Endothelial cell of umbilical vein (primary cell): ENCODE measurements at regions not wholly inside any gene's neighbourhood (a gene's known extent, or its start where the extent isn't known, plus 50 kb on each side); places are given as distances from the start of the nearest gene placed in this dataset.

Experiments
- BruUV-seq: library from RNA; stranded (reverse); fragments of 400-500 nt; replicated peaks from 2 replicates; lab custom pipeline; 2021; lab: Mats Ljungman, UMichigan
- CTCF ChIA-PET: fragments of 300-600, 350-600 bp; sonication (Branson Sonifier 250); formaldehyde crosslinking; loops from one replicate; lab custom pipeline; 2021; ENCODE audit warnings: antibody characterized with exemption, inconsistent platforms; lab: Charles Lee
- POLR2A ChIA-PET: fragments of 300-600, 350-600 bp; sonication (Branson Sonifier 250); formaldehyde crosslinking; loops from one replicate; lab custom pipeline; 2021; ENCODE audit warnings: antibody characterized with exemption, inconsistent platforms; lab: Charles Lee
- DNase-seq: peaks from one replicate; pipeline ENCODE4 v3.0.0-alpha.2; 2011; ENCODE audit warnings: low read depth, low spot score
- FAIRE-seq: peaks from 2 replicates; lab custom pipeline; 2011; peaks lifted over from hg19 to GRCh38; lab: Jason Lieb, UNC
- H2AFZ ChIP-seq: 2 replicates; pipeline ENCODE4 v1.6.0; 2012; ENCODE audit warnings: low read depth, low read length, control low read depth, inconsistent platforms
- H3K27ac ChIP-seq: 2 replicates; pipeline ENCODE4 v1.5.1; 2011; ENCODE audit warnings: low read depth, mild to moderate bottlenecking, control low read depth, low read length, moderate library complexity; ENCODE audit not compliant: insufficient read depth
- H3K27me3 ChIP-seq, 2 experiments: 2 replicates each; pipeline versions ENCODE4 v1.6.0 to v1.6.1; 2011; ENCODE audit warnings: low read length in 2 of 2, mixed read lengths in 1 of 2; ENCODE audit not compliant: control insufficient read depth in 2 of 2, insufficient read depth in 2 of 2
- H3K36me3 ChIP-seq, 2 experiments: 2 replicates in 1 of 2; 3 replicates in 1 of 2; pipeline ENCODE4 v1.5.1; 2011; ENCODE audit warnings: low read length in 2 of 2, mild to moderate bottlenecking in 1 of 2, moderate library complexity in 1 of 2; ENCODE audit not compliant: control insufficient read depth in 2 of 2, insufficient read depth in 2 of 2; ENCODE audit errors: extremely low read depth in 1 of 2
- H3K4me1 ChIP-seq: 3 replicates; pipeline ENCODE4 v1.5.1; 2011; ENCODE audit warnings: mild to moderate bottlenecking, low read length; ENCODE audit not compliant: control insufficient read depth, insufficient read depth; ENCODE audit errors: extremely low read depth
- H3K4me2 ChIP-seq: 2 replicates; pipeline ENCODE4 v1.6.1; 2011; ENCODE audit warnings: low read length, control low read depth, mixed read lengths; ENCODE audit not compliant: insufficient read depth
- H3K4me3 ChIP-seq, 3 experiments: fragments of 200-600 bp in 1 of 3; sonication (generic), shearing (Covaris generic) in 1 of 3; replicated peaks in 1 of 3; 2 replicates each; pipeline ENCODE4 v1.5.1; 2011 to 2016; ENCODE audit warnings: control low read depth in 3 of 3, low read length in 3 of 3, mild to moderate bottlenecking in 2 of 3, inconsistent platforms in 1 of 3, low read depth in 1 of 3, moderate library complexity in 1 of 3; ENCODE audit not compliant: insufficient read depth in 1 of 3
- H3K79me2 ChIP-seq: 2 replicates; pipeline ENCODE4 v1.6.0; 2012; ENCODE audit warnings: low read length, inconsistent platforms; ENCODE audit not compliant: control insufficient read depth, insufficient read depth
- H3K9ac ChIP-seq: replicated peaks from 2 replicates; pipeline ENCODE3; 2011; ENCODE audit warnings: low read length, control low read depth; ENCODE audit not compliant: insufficient read depth; ENCODE audit errors: extremely low read depth
- H3K9me1 ChIP-seq: replicated peaks from 3 replicates; pipeline ENCODE4 v1.6.0; 2011; ENCODE audit warnings: mild to moderate bottlenecking, low read length; ENCODE audit not compliant: control insufficient read depth, insufficient read depth; ENCODE audit errors: extremely low read depth
- H3K9me3 ChIP-seq: replicated peaks from 2 replicates; pipeline ENCODE4 v1.5.1; 2012; ENCODE audit warnings: low read length, inconsistent platforms; ENCODE audit not compliant: control insufficient read depth, insufficient read depth
- H4K20me1 ChIP-seq: replicated peaks from 2 replicates; pipeline ENCODE3; 2011; ENCODE audit warnings: mild to moderate bottlenecking, low read length; ENCODE audit not compliant: control insufficient read depth, insufficient read depth; ENCODE audit errors: extremely low read depth
- EZH2 ChIP-seq: IDR thresholded peaks from 2 replicates; pipeline ENCODE4 v1.6.1; 2012; ENCODE audit warnings: borderline replicate concordance, low read depth, mild to moderate bottlenecking, moderate library complexity, low read length, inconsistent platforms; ENCODE audit not compliant: severe bottlenecking
- FOS ChIP-seq: IDR thresholded peaks from 2 replicates; pipeline ENCODE4 v1.6.1; 2011; ENCODE audit warnings: mild to moderate bottlenecking, low read length, moderate library complexity, borderline replicate concordance; ENCODE audit not compliant: insufficient read depth
- GATA2 ChIP-seq: IDR thresholded peaks from 2 replicates; pipeline ENCODE4 v1.7.0; 2011; ENCODE audit warnings: low read depth, mild to moderate bottlenecking, moderate library complexity, mixed read lengths, low read length; ENCODE audit not compliant: insufficient read length, insufficient read depth
- JUN ChIP-seq: IDR thresholded peaks from 2 replicates; pipeline ENCODE4 v1.6.1; 2011; ENCODE audit warnings: borderline replicate concordance, low read depth; ENCODE audit not compliant: insufficient read length, insufficient read depth
- MYC ChIP-seq: IDR thresholded peaks from one replicate; pipeline ENCODE4 v1.6.1; 2011; ENCODE audit warnings: mild to moderate bottlenecking, low read depth, low read length
- POLR2A ChIP-seq: IDR thresholded peaks from 2 replicates; pipeline ENCODE4 v1.6.1; 2012; ENCODE audit warnings: low read depth, mild to moderate bottlenecking, control low read depth, low read length
- POLR2AphosphoS5 ChIP-seq: IDR thresholded peaks from 2 replicates; pipeline ENCODE4 v1.6.1; 2012; ENCODE audit warnings: low read depth, mild to moderate bottlenecking, control low read depth, low read length, moderate library complexity; ENCODE audit not compliant: insufficient read depth
- dilution Hi-C: fragments of 300-500 bp; cut with MboI; formaldehyde crosslinking; loops from one replicate; pipeline ENCODE4 v1.15.0; 2019; ENCODE audit warnings: low sequenced_read_pairs; ENCODE audit not compliant: extremely low pct_ligation_motif_present
- intact Hi-C: fragments of 100-400 bp; cut with micrococcal nuclease; formaldehyde crosslinking; loops from one replicate; pipeline ENCODE4 v1.10.0; 2022
- TF ChIP-seq, protein P1 (sequence below), 2 donors: IDR thresholded peaks; 1 replicate in 1 of 2; 2 replicates in 1 of 2; pipeline ENCODE4 v1.5.1; 2011; ENCODE audit warnings: low read length in 2 of 2, mild to moderate bottlenecking in 2 of 2, moderate library complexity in 2 of 2, control low read depth in 1 of 2, inconsistent platforms in 1 of 2, low read depth in 1 of 2; ENCODE audit not compliant: insufficient read depth in 1 of 2; ENCODE audit errors: extremely low read depth in 1 of 2
- TF ChIP-seq, protein P2 (sequence below): IDR thresholded peaks from 2 replicates; pipeline ENCODE4 v1.6.1; 2011; ENCODE audit not compliant: insufficient read depth, insufficient read length

DNA sequence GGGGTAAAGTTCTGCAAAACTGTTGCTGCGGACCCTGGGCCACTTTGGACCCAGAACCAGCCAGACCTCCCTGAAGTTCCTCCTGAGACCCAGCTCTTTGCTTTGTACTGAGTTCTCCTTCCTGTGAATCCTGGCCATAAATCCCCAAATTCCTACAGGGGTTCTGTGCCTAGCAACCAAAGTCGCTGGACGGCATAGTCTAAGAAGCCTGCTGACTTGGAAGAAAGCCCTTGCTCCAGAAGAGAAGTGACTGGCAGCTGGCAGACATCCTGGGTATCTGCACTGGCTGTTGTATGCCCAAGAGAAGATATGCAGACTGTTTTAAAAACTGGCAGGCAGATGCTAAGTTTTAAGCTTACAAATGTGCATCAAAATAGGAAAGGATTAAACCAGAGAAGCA, 99.9 kb upstream of the SLC24A4 start:
- no peak for FAIRE-seq

More for the DNA sequence above, 99.9 kb upstream of the SLC24A4 start:
- intact Hi-C loops (no loop called here), dilution Hi-C loops (no loop called here)
- H3K4me3 ChIP-seq = no peak overlapping the region
- POLR2A ChIA-PET = no interaction called here
- TF ChIP-seq POLR2AphosphoS5 = no peak
- TF ChIP-seq, protein P1, sequence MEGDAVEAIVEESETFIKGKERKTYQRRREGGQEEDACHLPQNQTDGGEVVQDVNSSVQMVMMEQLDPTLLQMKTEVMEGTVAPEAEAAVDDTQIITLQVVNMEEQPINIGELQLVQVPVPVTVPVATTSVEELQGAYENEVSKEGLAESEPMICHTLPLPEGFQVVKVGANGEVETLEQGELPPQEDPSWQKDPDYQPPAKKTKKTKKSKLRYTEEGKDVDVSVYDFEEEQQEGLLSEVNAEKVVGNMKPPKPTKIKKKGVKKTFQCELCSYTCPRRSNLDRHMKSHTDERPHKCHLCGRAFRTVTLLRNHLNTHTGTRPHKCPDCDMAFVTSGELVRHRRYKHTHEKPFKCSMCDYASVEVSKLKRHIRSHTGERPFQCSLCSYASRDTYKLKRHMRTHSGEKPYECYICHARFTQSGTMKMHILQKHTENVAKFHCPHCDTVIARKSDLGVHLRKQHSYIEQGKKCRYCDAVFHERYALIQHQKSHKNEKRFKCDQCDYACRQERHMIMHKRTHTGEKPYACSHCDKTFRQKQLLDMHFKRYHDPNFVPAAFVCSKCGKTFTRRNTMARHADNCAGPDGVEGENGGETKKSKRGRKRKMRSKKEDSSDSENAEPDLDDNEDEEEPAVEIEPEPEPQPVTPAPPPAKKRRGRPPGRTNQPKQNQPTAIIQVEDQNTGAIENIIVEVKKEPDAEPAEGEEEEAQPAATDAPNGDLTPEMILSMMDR (IDR thresholded peaks at IDR 0.05; ENCODE audit: extremely low read depth in 1 of 2, insufficient read depth in 1 of 2, low read depth in 1 of 2, low read length in 2 of 2) = no peak
- no peak for TF ChIP-seq POLR2A
- TF ChIP-seq JUN = no peak
- no peak for TF ChIP-seq FOS
- no peak for TF ChIP-seq EZH2
- no peak for TF ChIP-seq GATA2
- TF ChIP-seq, protein P2, sequence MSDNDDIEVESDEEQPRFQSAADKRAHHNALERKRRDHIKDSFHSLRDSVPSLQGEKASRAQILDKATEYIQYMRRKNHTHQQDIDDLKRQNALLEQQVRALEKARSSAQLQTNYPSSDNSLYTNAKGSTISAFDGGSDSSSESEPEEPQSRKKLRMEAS = no peak
- TF ChIP-seq MYC = no peak
- H3K4me1 ChIP-seq = no peaks in the 10 kb centered on the region
- H3K4me2 ChIP-seq = no peak overlapping the region
- H3K9ac ChIP-seq = no peak overlapping the region
- H2AFZ ChIP-seq = no peak overlapping the region
- no peaks in the 10 kb centered on the region for H3K9me1 ChIP-seq
- H4K20me1 ChIP-seq = no peaks in the 10 kb centered on the region
- H3K9me3 ChIP-seq = no peaks in the 10 kb centered on the region
- H3K36me3 ChIP-seq = no peaks in the 10 kb centered on the region
- no peak overlapping the region for H3K27ac ChIP-seq
- no TSS peak for BruUV-seq
- DNase-seq = no peak
- CTCF ChIA-PET = no interaction called here
- no peaks in the 10 kb centered on the region for H3K27me3 ChIP-seq
- no peaks in the 10 kb centered on the region for H3K79me2 ChIP-seq
